H9 (cell line): ENCODE measurements at regions not wholly inside any gene's neighbourhood (a gene's known extent, or its start where the extent isn't known, plus 50 kb on each side); places are given as distances from the start of the nearest gene placed in this dataset.

Experiments used
- DNase-seq: peaks from one replicate; pipeline ENCODE4 v3.0.0-alpha.2; 2017
- H2AFZ ChIP-seq: one replicate; pipeline ENCODE4 v1.6.1; 2013; ENCODE audit warnings: mild to moderate bottlenecking, low read length, control low read depth, moderate library complexity
- H2AK5ac ChIP-seq: 2 replicates; pipeline ENCODE4 v1.6.1; 2013; ENCODE audit warnings: low read length, control low read depth, mixed read lengths; ENCODE audit not compliant: insufficient read length
- H2BK120ac ChIP-seq: one replicate; pipeline ENCODE4 v1.6.1; 2013; ENCODE audit warnings: low read depth, mild to moderate bottlenecking, low read length, control low read depth, inconsistent platforms; ENCODE audit not compliant: poor library complexity, severe bottlenecking
- H2BK12ac ChIP-seq: 2 replicates; pipeline ENCODE4 v1.6.1; 2013; ENCODE audit warnings: low read length, control low read depth, mixed read lengths, low read depth; ENCODE audit not compliant: insufficient read length
- H2BK15ac ChIP-seq: 2 replicates; pipeline ENCODE4 v1.6.1; 2013; ENCODE audit warnings: low read depth, low read length, control low read depth
- H2BK20ac ChIP-seq: one replicate; pipeline ENCODE4 v1.6.1; 2013; ENCODE audit warnings: low read depth, mild to moderate bottlenecking, low read length, control low read depth, inconsistent platforms; ENCODE audit not compliant: poor library complexity, severe bottlenecking
- H2BK5ac ChIP-seq: 2 replicates; pipeline ENCODE4 v1.6.1; 2013; ENCODE audit warnings: low read length, control low read depth, mixed read lengths; ENCODE audit not compliant: insufficient read length
- H3K14ac ChIP-seq: 2 replicates; pipeline ENCODE4 v1.6.1; 2013; ENCODE audit warnings: low read length, control low read depth; ENCODE audit not compliant: insufficient read depth
- H3K18ac ChIP-seq: 2 replicates; pipeline ENCODE4 v1.6.1; 2013; ENCODE audit warnings: low read depth, mild to moderate bottlenecking, mixed read lengths, low read length, control low read depth; ENCODE audit not compliant: insufficient read length
- H3K23ac ChIP-seq: 2 replicates; pipeline ENCODE4 v1.6.1; 2013; ENCODE audit warnings: low read length, control low read depth, mixed read lengths, low read depth; ENCODE audit not compliant: insufficient read length
- H3K23me2 ChIP-seq: 2 replicates; pipeline ENCODE4 v1.6.1; 2013; ENCODE audit warnings: low read depth, mild to moderate bottlenecking, mixed read lengths, low read length, control low read depth; ENCODE audit not compliant: insufficient read length, poor library complexity, severe bottlenecking
- H3K27ac ChIP-seq: 2 replicates; pipeline ENCODE4 v1.5.1; 2013; ENCODE audit warnings: low read length, control low read depth, mixed read lengths, low read depth; ENCODE audit not compliant: insufficient read length
- H3K27me3 ChIP-seq: 2 replicates; pipeline ENCODE4 v1.6.1; 2013; ENCODE audit warnings: low read length, control low read depth, inconsistent platforms; ENCODE audit not compliant: insufficient read depth
- H3K4ac ChIP-seq: 2 replicates; pipeline ENCODE4 v1.6.1; 2013; ENCODE audit warnings: low read depth, mild to moderate bottlenecking, control low read depth, inconsistent platforms, low read length, moderate library complexity
- H3K4me1 ChIP-seq: 2 replicates; pipeline ENCODE4 v1.6.1; 2013; ENCODE audit warnings: low read length, control low read depth, inconsistent platforms; ENCODE audit not compliant: insufficient read depth
- H3K4me2 ChIP-seq: 2 replicates; pipeline ENCODE4 v1.6.1; 2013; ENCODE audit warnings: low read length, control low read depth, mixed read lengths; ENCODE audit not compliant: insufficient read length, insufficient read depth
- H3K56ac ChIP-seq: 2 replicates; pipeline ENCODE4 v1.6.1; 2013; ENCODE audit warnings: low read depth, mild to moderate bottlenecking, mixed read lengths, low read length, control low read depth; ENCODE audit not compliant: insufficient read length
- H3K79me1 ChIP-seq: 2 replicates; pipeline ENCODE4 v1.6.1; 2013; ENCODE audit warnings: low read depth, mild to moderate bottlenecking, moderate library complexity, low read length, control low read depth, inconsistent platforms; ENCODE audit not compliant: insufficient read depth, poor library complexity, severe bottlenecking
- H3K79me2 ChIP-seq: 2 replicates; pipeline ENCODE4 v1.6.1; 2013; ENCODE audit warnings: low read length, control low read depth, inconsistent platforms; ENCODE audit not compliant: insufficient read depth
- H3K9ac ChIP-seq: 2 replicates; pipeline ENCODE4 v1.6.1; 2013; ENCODE audit warnings: low read length, control low read depth, mixed read lengths; ENCODE audit not compliant: insufficient read length; ENCODE audit errors: extremely low read depth
- H3K9me3 ChIP-seq: one replicate; pipeline ENCODE4 v1.6.1; 2013; ENCODE audit warnings: low read depth, low read length, inconsistent platforms; ENCODE audit not compliant: control insufficient read depth
- H3T11ph ChIP-seq: one replicate; pipeline ENCODE4 v1.6.1; 2013; ENCODE audit warnings: mild to moderate bottlenecking, low read length, control low read depth, inconsistent platforms
- H4K20me1 ChIP-seq: one replicate; pipeline ENCODE4 v1.6.1; 2013; ENCODE audit not compliant: control insufficient read depth, insufficient read length, insufficient read depth
- H4K5ac ChIP-seq: 2 replicates; pipeline ENCODE4 v1.6.1; 2013; ENCODE audit warnings: low read depth, mild to moderate bottlenecking, mixed read lengths, low read length, control low read depth; ENCODE audit not compliant: insufficient read length
- H4K8ac ChIP-seq: replicated peaks from 2 replicates; pipeline ENCODE4 v1.6.1; 2013; ENCODE audit warnings: low read length, control low read depth, mixed read lengths, low read depth; ENCODE audit not compliant: insufficient read length
- H4K91ac ChIP-seq: 2 replicates; pipeline ENCODE4 v1.6.1; 2013; ENCODE audit warnings: low read depth, mild to moderate bottlenecking, moderate library complexity, mixed read lengths, low read length, control low read depth; ENCODE audit not compliant: insufficient read length
- H3K27ac Mint-ChIP-seq, 3 experiments: 2 replicates in 2 of 3; 3 replicates in 1 of 3; pipeline ENCODE4 v1.8.0; 2020 to 2021; ENCODE audit warnings: mixed read lengths in 3 of 3, mild to moderate bottlenecking in 1 of 3, moderate library complexity in 1 of 3
- H3K27me3 Mint-ChIP-seq: 2 replicates; pipeline ENCODE4 v1.8.0; 2021; ENCODE audit warnings: low read depth, mild to moderate bottlenecking, moderate library complexity, mixed read lengths
- H3K36me3 Mint-ChIP-seq, 3 experiments: 2 replicates in 2 of 3; 3 replicates in 1 of 3; pipeline ENCODE4 v1.8.0; 2020 to 2021; ENCODE audit warnings: low read depth in 3 of 3, mixed read lengths in 3 of 3; ENCODE audit not compliant: insufficient read depth in 1 of 3
- H3K4me1 Mint-ChIP-seq, 2 experiments: 2 replicates each; pipeline ENCODE4 v1.8.0; 2020; ENCODE audit warnings: mixed read lengths in 2 of 2
- H3K4me3 Mint-ChIP-seq, 2 experiments: 2 replicates in 1 of 2; 3 replicates in 1 of 2; pipeline ENCODE4 v1.8.0; 2020 to 2021; ENCODE audit warnings: mild to moderate bottlenecking in 2 of 2, mixed read lengths in 2 of 2, moderate library complexity in 1 of 2
- H3K9me3 Mint-ChIP-seq, 2 experiments: 2 replicates in 1 of 2; 3 replicates in 1 of 2; pipeline ENCODE4 v1.8.0; 2020; ENCODE audit warnings: mild to moderate bottlenecking in 2 of 2, mixed read lengths in 2 of 2, moderate library complexity in 1 of 2
- WGBS: extraction: QIAGEN DNeasy Blood & Tissue Kit; methylation state at CpG from one replicate; pipeline ENCODE4 v1.1.7; 2013; ENCODE audit warnings: missing lambda C conversion rate, low lambda C conversion rate, mixed read lengths; ENCODE audit not compliant: insufficient read length; ENCODE audit errors: extremely low coverage; 5-methylcytosine and 5-hydroxymethylcytosine counted together
- TF ChIP-seq, protein P1 (sequence below): fragments of 200-600 bp; sonication (generic); conservative IDR thresholded peaks from 3 replicates; pipeline ENCODE4 v1.8.0; 2021; ENCODE audit warnings: antibody characterized with exemption, mild to moderate bottlenecking

DNA sequence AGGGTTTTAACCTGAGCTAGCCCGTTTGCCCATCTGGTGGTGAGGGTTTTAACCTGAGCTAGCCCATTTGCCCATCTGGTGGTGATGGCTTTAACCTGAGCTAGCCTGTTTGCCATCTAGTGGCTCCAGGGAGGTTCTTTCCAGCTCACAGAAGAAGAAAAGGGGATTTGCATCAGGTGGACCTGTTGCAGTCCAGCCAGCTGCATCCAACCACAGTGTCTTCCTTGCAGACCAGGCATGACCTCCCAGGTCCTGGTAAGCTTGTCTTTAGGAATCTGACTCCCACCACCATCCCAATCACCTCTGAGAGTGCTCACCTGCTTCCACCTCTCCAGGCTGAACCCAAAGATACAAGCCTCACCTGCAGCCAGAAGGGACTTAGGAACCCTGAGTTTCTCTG lies 62.4 kb upstream of the EMX2 start:
- TF ChIP-seq, protein P1, sequence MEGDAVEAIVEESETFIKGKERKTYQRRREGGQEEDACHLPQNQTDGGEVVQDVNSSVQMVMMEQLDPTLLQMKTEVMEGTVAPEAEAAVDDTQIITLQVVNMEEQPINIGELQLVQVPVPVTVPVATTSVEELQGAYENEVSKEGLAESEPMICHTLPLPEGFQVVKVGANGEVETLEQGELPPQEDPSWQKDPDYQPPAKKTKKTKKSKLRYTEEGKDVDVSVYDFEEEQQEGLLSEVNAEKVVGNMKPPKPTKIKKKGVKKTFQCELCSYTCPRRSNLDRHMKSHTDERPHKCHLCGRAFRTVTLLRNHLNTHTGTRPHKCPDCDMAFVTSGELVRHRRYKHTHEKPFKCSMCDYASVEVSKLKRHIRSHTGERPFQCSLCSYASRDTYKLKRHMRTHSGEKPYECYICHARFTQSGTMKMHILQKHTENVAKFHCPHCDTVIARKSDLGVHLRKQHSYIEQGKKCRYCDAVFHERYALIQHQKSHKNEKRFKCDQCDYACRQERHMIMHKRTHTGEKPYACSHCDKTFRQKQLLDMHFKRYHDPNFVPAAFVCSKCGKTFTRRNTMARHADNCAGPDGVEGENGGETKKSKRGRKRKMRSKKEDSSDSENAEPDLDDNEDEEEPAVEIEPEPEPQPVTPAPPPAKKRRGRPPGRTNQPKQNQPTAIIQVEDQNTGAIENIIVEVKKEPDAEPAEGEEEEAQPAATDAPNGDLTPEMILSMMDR, result no peak

More for the DNA sequence above, 62.4 kb upstream of the EMX2 start:
- no peaks in the 10 kb centered on the region for H3K79me1 ChIP-seq
- H4K91ac ChIP-seq, result no peak overlapping the region
- H3K27ac ChIP-seq, result no peak overlapping the region
- H3K14ac ChIP-seq, result no peak overlapping the region
- Mint-ChIP-seq H3K4me3 (no peak overlapping the region), H3K27ac (no peak overlapping the region), H3K4me1 (no peaks in the 10 kb centered on the region), H3K36me3 (peaks cover 0 to 1% (median 0%) of the 10 kb centered on the region in 3 experiments; a peak in 1 of 7 replicates), H3K27me3 (peaks cover 47% of the 10 kb centered on the region), H3K9me3 (no peaks in the 10 kb centered on the region; a peak in 1 of 5 replicates)
- H2BK120ac ChIP-seq, result no peak overlapping the region
- no peak overlapping the region for H2BK12ac ChIP-seq
- no peak overlapping the region for H3K56ac ChIP-seq
- H3K9me3 ChIP-seq, result no peaks in the 10 kb centered on the region
- H3K23me2 ChIP-seq, result no peaks in the 10 kb centered on the region
- H2AK5ac ChIP-seq, result no peak overlapping the region
- no peaks in the 10 kb centered on the region for H4K20me1 ChIP-seq
- H2BK15ac ChIP-seq, result no peak overlapping the region
- no peak overlapping the region for H4K8ac ChIP-seq
- H3K27me3 ChIP-seq, result no peaks in the 10 kb centered on the region
- H3K4ac ChIP-seq, result no peak overlapping the region
- H3K4me1 ChIP-seq, result no peaks in the 10 kb centered on the region
- no peak overlapping the region for H3K4me2 ChIP-seq
- no CpG with 5 or more reads among the region's 1 CpG for WGBS
- H4K5ac ChIP-seq, result no peak overlapping the region
- H3K9ac ChIP-seq, result no peak overlapping the region
- H2AFZ ChIP-seq, result no peak overlapping the region
- DNase-seq, result no peak
- H3T11ph ChIP-seq, result no peak overlapping the region
- no peaks in the 10 kb centered on the region for H3K79me2 ChIP-seq
- no peak overlapping the region for H3K18ac ChIP-seq
- no peak overlapping the region for H2BK5ac ChIP-seq
- no peak overlapping the region for H2BK20ac ChIP-seq
- H3K23ac ChIP-seq, result no peak overlapping the region
